ENCODE measurements at regions not wholly inside any gene's neighbourhood (a gene's known extent, or its start where the extent isn't known, plus 50 kb on each side); places are given as distances from the start of the nearest gene placed in this dataset.

- DNase-seq, result no peak
- Histone ChIP-seq H3K4me1 (ENCODE audit: control insufficient read depth, insufficient read depth, low read length) (no peaks in the 10 kb centered on the region), H3K36me3 (ENCODE audit: control insufficient read depth, insufficient read depth, low read length) (no peaks in the 10 kb centered on the region), H3K4me3 (ENCODE audit: low read length) (no peak overlapping the region), H3K27me3 (ENCODE audit: control insufficient read depth, insufficient read depth, low read length) (no peaks in the 10 kb centered on the region), H3K9me3 (ENCODE audit: control insufficient read depth, insufficient read depth, low read length) (no peaks in the 10 kb centered on the region), H3K27ac (ENCODE audit: low read length) (no peak overlapping the region)
- ATAC-seq, result no peak
- intact Hi-C loops (cut with micrococcal nuclease), result no loop called here
- Mint-ChIP-seq H3K27ac (no peak overlapping the region), H3K36me3 (no peaks in the 10 kb centered on the region), H3K9me3 (peaks cover 15 to 16% of the 10 kb centered on the region in 2 donors), H3K4me3 (no peak overlapping the region), H3K27me3 (ENCODE audit: low read depth in 2 of 2) (no peaks in the 10 kb centered on the region), H3K4me1 (no peaks in the 10 kb centered on the region)
- no peak for TF ChIP-seq CTCF (IDR thresholded peaks at IDR 0.05)
- no CpG with 5 or more reads among the region's 1 CpG for WGBS (ENCODE audit: insufficient coverage)
Measured at GRCh38 chr10:57186201-57186600, 825.1 kb upstream of the ZWINT start.

GRCh38 chr10:57169597-57169996, 808.5 kb upstream of the ZWINT start:
- intact Hi-C loops (cut with micrococcal nuclease), result no loop called here
- TF ChIP-seq CTCF (IDR thresholded peaks at IDR 0.05), result no peak
- Histone ChIP-seq H3K4me1 (ENCODE audit: control insufficient read depth, insufficient read depth, low read length) (no peaks in the 10 kb centered on the region), H3K9me3 (ENCODE audit: control insufficient read depth, insufficient read depth, low read length) (no peaks in the 10 kb centered on the region), H3K27me3 (ENCODE audit: control insufficient read depth, insufficient read depth, low read length) (no peaks in the 10 kb centered on the region), H3K27ac (ENCODE audit: low read length) (no peak overlapping the region), H3K36me3 (ENCODE audit: control insufficient read depth, insufficient read depth, low read length) (no peaks in the 10 kb centered on the region), H3K4me3 (ENCODE audit: low read length) (no peak overlapping the region)
- Mint-ChIP-seq H3K36me3 (peaks cover 24% of the 10 kb centered on the region), H3K9me3 (peaks cover 14 to 19% of the 10 kb centered on the region in 2 donors), H3K27me3 (ENCODE audit: low read depth in 2 of 2) (no peaks in the 10 kb centered on the region), H3K27ac (no peak overlapping the region), H3K4me3 (no peak overlapping the region), H3K4me1 (no peaks in the 10 kb centered on the region)
- DNase-seq (no peak), ATAC-seq (no peak)
- WGBS (ENCODE audit: insufficient coverage), result no CpG with 5 or more reads among the region's 1 CpG

GRCh38 chr10:57168611-57169240, 807.7 kb upstream of the ZWINT start:
- DNase-seq (no peak), ATAC-seq (no peak)
- H3K4me1 ChIP-seq (ENCODE audit: control insufficient read depth, insufficient read depth, low read length), result no peaks in the 10 kb centered on the region
- H3K9me3 ChIP-seq (ENCODE audit: control insufficient read depth, insufficient read depth, low read length), result no peaks in the 10 kb centered on the region
- H3K4me3 Mint-ChIP-seq, result no peak overlapping the region
- H3K36me3 Mint-ChIP-seq, result peaks cover 20% of the 10 kb centered on the region
- no peak overlapping the region for H3K4me3 ChIP-seq (ENCODE audit: low read length)
- TF ChIP-seq CTCF (IDR thresholded peaks at IDR 0.05), result no peak
- no peaks in the 10 kb centered on the region for H3K4me1 Mint-ChIP-seq
- no peaks in the 10 kb centered on the region for H3K27me3 Mint-ChIP-seq (ENCODE audit: low read depth in 2 of 2)
- H3K36me3 ChIP-seq (ENCODE audit: control insufficient read depth, insufficient read depth, low read length), result no peaks in the 10 kb centered on the region
- intact Hi-C loops (cut with micrococcal nuclease), result no loop called here
- no peak overlapping the region for H3K27ac Mint-ChIP-seq
- H3K27me3 ChIP-seq (ENCODE audit: control insufficient read depth, insufficient read depth, low read length), result no peaks in the 10 kb centered on the region
- H3K27ac ChIP-seq (ENCODE audit: low read length), result no peak overlapping the region
- 81% methylated on average over 3 of the region's 4 CpGs for WGBS (ENCODE audit: insufficient coverage)
- peaks cover 13 to 16% of the 10 kb centered on the region in 2 donors for H3K9me3 Mint-ChIP-seq

- H3K27ac ChIP-seq (ENCODE audit: low read length), result no peak overlapping the region
- WGBS (ENCODE audit: insufficient coverage), result 83% methylated on average over 2 of the region's 2 CpGs
- no peaks in the 10 kb centered on the region for H3K36me3 ChIP-seq (ENCODE audit: control insufficient read depth, insufficient read depth, low read length)
- TF ChIP-seq CTCF (IDR thresholded peaks at IDR 0.05), result no peak
- Mint-ChIP-seq H3K36me3 (peaks cover 20% of the 10 kb centered on the region), H3K27me3 (ENCODE audit: low read depth in 2 of 2) (no peaks in the 10 kb centered on the region), H3K9me3 (peaks cover 15 to 17% of the 10 kb centered on the region in 2 donors), H3K27ac (no peak overlapping the region), H3K4me1 (no peaks in the 10 kb centered on the region), H3K4me3 (no peak overlapping the region)
- ATAC-seq (no peak), DNase-seq (no peak)
- no peaks in the 10 kb centered on the region for H3K4me1 ChIP-seq (ENCODE audit: control insufficient read depth, insufficient read depth, low read length)
- intact Hi-C loops (cut with micrococcal nuclease), result no loop called here
- H3K4me3 ChIP-seq (ENCODE audit: low read length), result no peak overlapping the region
- no peaks in the 10 kb centered on the region for H3K27me3 ChIP-seq (ENCODE audit: control insufficient read depth, insufficient read depth, low read length)
- no peaks in the 10 kb centered on the region for H3K9me3 ChIP-seq (ENCODE audit: control insufficient read depth, insufficient read depth, low read length)
Measured at GRCh38 chr10:57165671-57166070, 804.6 kb upstream of the ZWINT start.
